HEK293 (cell line): ENCODE measurements at regions not wholly inside any gene's neighbourhood (a gene's known extent, or its start where the extent isn't known, plus 50 kb on each side); places are given as distances from the start of the nearest gene placed in this dataset.
"Not testable (repeated sequence)": the region's sequence is repeated elsewhere in the genome, so short reads cannot be mapped to it uniquely, and the experiment has no call there.

ENCODE experiments used
- CTCF ChIA-PET: fragments of 350-600 bp; formaldehyde crosslinking; extraction: SDS; loops from one replicate; lab custom pipeline; 2021; ENCODE audit warnings: antibody characterized with exemption; lab: Yijun Ruan, JAX
- POLR2A ChIA-PET: fragments of 300-600 bp; formaldehyde crosslinking; extraction: SDS; loops from one replicate; lab custom pipeline; 2020; ENCODE audit warnings: antibody characterized with exemption, inconsistent platforms; lab: Yijun Ruan, JAX
- H3K27ac ChIP-seq: fragments of 200-500 bp; sonication (Bioruptor generic); 2 replicates; pipeline ENCODE4 v1.5.1; 2014; ENCODE audit warnings: low read depth, low read length, control low read depth, inconsistent platforms; ENCODE audit errors: extremely low read depth
- H3K36me3 ChIP-seq, 2 experiments: fragments of 200-500 bp in 1 of 2; sonication (Bioruptor generic) in 1 of 2; 1 replicate in 1 of 2; 2 replicates in 1 of 2; pipeline ENCODE4 v1.5.1; 2014 to 2017; ENCODE audit warnings: inconsistent platforms in 2 of 2, low read length in 2 of 2; ENCODE audit not compliant: control insufficient read depth in 2 of 2, insufficient read depth in 1 of 2
- H3K4me1 ChIP-seq: fragments of 200-500 bp; sonication (Bioruptor generic); 2 replicates; pipeline ENCODE4 v1.5.1; 2014; ENCODE audit warnings: mild to moderate bottlenecking, low read length, inconsistent platforms; ENCODE audit not compliant: control insufficient read depth, insufficient read depth
- H3K4me3 ChIP-seq: 2 replicates; pipeline ENCODE4 v1.5.1; 2011; ENCODE audit warnings: low read depth, mild to moderate bottlenecking, control low read depth, low read length, moderate library complexity
- H3K9me3 ChIP-seq: fragments of 200-500 bp; sonication (Bioruptor generic); 2 replicates; pipeline ENCODE4 v1.5.1; 2014; ENCODE audit warnings: low read depth, low read length, inconsistent platforms; ENCODE audit not compliant: control insufficient read depth, insufficient read depth
- BCL11A ChIP-seq: fragments of 450-650 bp; formaldehyde crosslinking; IDR thresholded peaks from 2 replicates; pipeline ENCODE4 v1.5.1; 2016; ENCODE audit warnings: low read depth, missing biosample characterization, missing genetic modification characterization
- GLI4 ChIP-seq: fragments of 450-650 bp; formaldehyde crosslinking; IDR thresholded peaks from 2 replicates; pipeline ENCODE4 v1.5.1; 2016; ENCODE audit warnings: missing biosample characterization, missing genetic modification characterization
- HOXA7 ChIP-seq: sonication (generic); formaldehyde crosslinking; IDR thresholded peaks from 2 replicates; pipeline ENCODE4 v1.8.1; 2022; ENCODE audit warnings: missing genetic modification reagents, borderline replicate concordance
- KLF8 ChIP-seq: fragments of 450-650 bp; formaldehyde crosslinking; IDR thresholded peaks from 2 replicates; pipeline ENCODE4 v1.5.1; 2016; ENCODE audit warnings: missing biosample characterization, missing genetic modification characterization
- KLF9 ChIP-seq: fragments of 450-650 bp; formaldehyde crosslinking; IDR thresholded peaks from 2 replicates; pipeline ENCODE4 v1.5.1; 2016; ENCODE audit warnings: missing biosample characterization, missing genetic modification characterization, low read depth
- MEIS1 ChIP-seq: sonication (generic); formaldehyde crosslinking; IDR thresholded peaks from 2 replicates; pipeline ENCODE4 v1.8.1; 2022; ENCODE audit warnings: missing genetic modification reagents, mild to moderate bottlenecking, borderline replicate concordance
- OVOL3 ChIP-seq: fragments of 450-650 bp; formaldehyde crosslinking; IDR thresholded peaks from 2 replicates; pipeline ENCODE4 v1.5.1; 2016; ENCODE audit warnings: missing biosample characterization, missing genetic modification characterization
- PRDM1 ChIP-seq: fragments of 450-650 bp; formaldehyde crosslinking; IDR thresholded peaks from 2 replicates; pipeline ENCODE4; 2016; ENCODE audit warnings: missing biosample characterization, missing genetic modification characterization
- YY1 ChIP-seq: fragments of 450-650 bp; formaldehyde crosslinking; IDR thresholded peaks from 2 replicates; pipeline ENCODE4 v1.5.1; 2018; ENCODE audit warnings: missing biosample characterization, missing genetic modification characterization
- ZNF350 ChIP-seq: fragments of 450-650 bp; formaldehyde crosslinking; IDR thresholded peaks from 2 replicates; pipeline ENCODE4 v1.5.0; 2017; ENCODE audit warnings: missing biosample characterization, mild to moderate bottlenecking, missing genetic modification characterization
- ZNF548 ChIP-seq: fragments of 450-650 bp; formaldehyde crosslinking; IDR thresholded peaks from 2 replicates; pipeline ENCODE4 v1.5.1; 2016; ENCODE audit warnings: missing biosample characterization, missing genetic modification characterization
- ZNF549 ChIP-seq: fragments of 450-650 bp; IDR thresholded peaks from 2 replicates; pipeline ENCODE4 v1.5.1; 2018; ENCODE audit warnings: missing biosample characterization, missing genetic modification characterization, mild to moderate bottlenecking, inconsistent platforms, moderate library complexity
- ZNF610 ChIP-seq: fragments of 450-650 bp; formaldehyde crosslinking; IDR thresholded peaks from 2 replicates; pipeline ENCODE4 v1.5.1; 2016; ENCODE audit warnings: missing biosample characterization, missing genetic modification characterization, borderline replicate concordance
- ZNF664 ChIP-seq: fragments of 450-650 bp; formaldehyde crosslinking; IDR thresholded peaks from 2 replicates; pipeline ENCODE4 v1.5.1; 2016; ENCODE audit warnings: missing biosample characterization, missing genetic modification characterization
- ZNF768 ChIP-seq: fragments of 450-650 bp; formaldehyde crosslinking; IDR thresholded peaks from 2 replicates; pipeline ENCODE4 v1.5.1; 2018; ENCODE audit warnings: missing biosample characterization, mild to moderate bottlenecking, missing genetic modification characterization
- ZNF776 ChIP-seq: fragments of 450-650 bp; formaldehyde crosslinking; IDR thresholded peaks from 2 replicates; pipeline ENCODE4 v1.5.0; 2017; ENCODE audit warnings: missing biosample characterization, missing genetic modification characterization, borderline replicate concordance
- TF ChIP-seq, protein P1 (sequence below): fragments of 450-650 bp; IDR thresholded peaks from 2 replicates; pipeline ENCODE4 v1.5.1; 2018; ENCODE audit warnings: missing biosample characterization, mild to moderate bottlenecking, missing genetic modification characterization
- TF ChIP-seq, protein P2 (sequence below): fragments of 450-650 bp; formaldehyde crosslinking; IDR thresholded peaks from 2 replicates; pipeline ENCODE4 v1.5.1; 2016; ENCODE audit warnings: missing biosample characterization, missing genetic modification characterization
- TF ChIP-seq, protein P3 (sequence below): sonication (generic); formaldehyde crosslinking; IDR thresholded peaks from 2 replicates; pipeline ENCODE4 v1.8.1; 2022; ENCODE audit warnings: mild to moderate bottlenecking, moderate library complexity, missing genetic modification reagents

DNA sequence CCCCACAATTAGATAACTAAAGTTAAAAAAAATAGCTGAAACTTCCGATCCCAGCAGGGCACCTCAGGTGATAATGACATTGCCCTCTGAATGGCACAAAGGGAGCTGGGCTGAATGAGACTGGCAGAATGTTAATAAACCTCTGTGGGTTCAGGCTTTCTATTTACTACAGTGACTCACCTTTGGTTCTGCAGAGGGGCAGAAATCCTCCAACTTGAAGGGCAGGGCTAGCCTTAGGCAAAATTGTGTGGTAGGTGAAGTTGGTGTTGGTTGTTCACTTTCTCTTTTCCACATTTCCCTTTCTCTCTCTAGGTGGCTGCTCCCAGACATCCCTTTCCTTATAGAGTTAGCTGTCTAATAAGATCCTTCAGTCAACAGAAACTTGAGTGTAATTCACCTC, 625.2 kb downstream of the EPM2A start:
- POLR2A ChIA-PET = no interaction called here
- TF ChIP-seq BCL11A (tag by site-specific recombination) (no peak), ZNF350 (tag by site-specific recombination) (no peak), ZNF768 (no peak), PRDM1 (tag by site-specific recombination) (0 out of 2 replicates have a peak, but pooled peaks have one; percentile 18)
- H3K9me3 ChIP-seq = no peaks in the 10 kb centered on the region

DNA sequence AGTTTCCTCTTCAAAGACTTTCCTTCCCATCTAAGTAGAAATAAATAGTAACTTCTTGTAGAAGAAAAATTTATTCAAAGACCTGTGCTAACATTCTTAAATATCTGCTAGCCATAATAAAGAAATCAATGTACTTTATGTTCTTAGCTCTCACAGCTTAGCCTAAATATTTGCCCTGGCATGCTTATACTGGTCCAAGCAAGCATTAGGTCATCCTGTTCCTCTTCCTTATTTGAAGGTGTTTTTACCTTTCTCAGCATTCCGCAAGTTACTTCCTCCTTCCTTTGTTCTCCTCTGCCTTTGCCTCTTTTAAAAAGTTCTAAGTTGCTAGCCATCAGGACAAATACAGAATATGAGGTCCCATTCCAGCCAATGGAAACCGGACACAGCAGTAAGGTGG, 623.9 kb downstream of the EPM2A start:
- H3K27ac ChIP-seq, H3K4me3 ChIP-seq, H3K36me3 ChIP-seq, CTCF ChIA-PET, POLR2A ChIA-PET, H3K4me1 ChIP-seq, H3K9me3 ChIP-seq: not testable (repeated sequence)

More for the DNA sequence above, 625.2 kb downstream of the EPM2A start:
- Histone ChIP-seq H3K4me3 (no peak overlapping the region), H3K36me3 (no peaks in the 10 kb centered on the region), H3K4me1 (peaks cover 4% of the 10 kb centered on the region; the same call in 1 of the 2 replicates), H3K27ac (no peak overlapping the region)
- CTCF ChIA-PET = interaction anchor here (0.7 kb wide), 1 partner anchor 59 kb away, joined by 3 read pairs; no protein-coding TSS in a partner anchor

DNA sequence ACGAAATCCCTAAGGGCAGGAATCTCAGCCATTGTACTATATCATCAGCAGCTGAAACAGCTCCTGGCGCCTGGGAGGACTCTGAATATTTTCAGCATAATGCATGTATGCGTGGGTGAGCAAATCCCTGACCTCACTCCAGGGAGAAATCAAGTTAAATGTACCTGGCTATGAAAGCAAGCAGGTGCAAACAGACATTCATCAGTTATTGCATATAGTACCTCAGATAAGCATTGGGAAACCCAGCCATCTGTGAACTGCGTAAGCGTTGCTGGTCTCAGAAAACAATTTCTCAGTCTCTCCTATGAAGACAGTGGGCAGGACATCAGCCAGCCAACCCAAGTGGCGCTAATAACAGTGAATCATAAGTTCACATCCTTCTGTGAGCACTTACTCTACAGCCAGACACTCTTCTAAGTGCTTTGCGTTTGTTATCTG, 622.6 kb downstream of the EPM2A start:
- Histone ChIP-seq H3K9me3 (no peaks in the 10 kb centered on the region), H3K27ac (no peak overlapping the region), H3K36me3 (no peaks in the 10 kb centered on the region), H3K4me3 (no peak overlapping the region), H3K4me1 (peaks cover 4% of the 10 kb centered on the region; the same call in 1 of the 2 replicates)
- POLR2A ChIA-PET = no interaction called here
- TF ChIP-seq ZNF776 (tag by site-specific recombination) (no peak), ZNF664 (tag by site-specific recombination) (0 out of 2 replicates have a peak, but pooled peaks have one; percentile 17), KLF9 (no peak)
- CTCF ChIA-PET = no interaction called here

DNA sequence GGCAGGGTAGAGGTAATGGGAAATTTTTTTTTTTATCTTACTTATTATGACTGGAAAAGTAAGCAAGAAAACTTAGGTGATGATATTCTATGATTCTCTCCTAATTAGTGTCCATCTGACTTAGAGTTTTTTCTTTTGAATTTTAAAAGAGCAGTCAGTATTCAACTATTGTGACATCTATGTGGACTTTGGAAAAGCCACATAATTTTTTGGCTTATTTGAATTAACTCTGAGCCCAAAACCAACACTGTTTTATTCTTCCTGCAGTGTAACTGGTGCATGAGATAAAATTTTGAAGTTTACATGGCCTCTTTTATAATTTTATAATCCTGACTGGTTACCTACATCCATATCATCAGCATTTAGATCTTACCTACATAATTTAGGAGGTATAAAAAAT, 619.7 kb downstream of the EPM2A start:
- H3K27ac ChIP-seq = no peak overlapping the region
- peaks cover 4% of the 10 kb centered on the region; the same call in 1 of the 2 replicates for H3K4me1 ChIP-seq
- no peak overlapping the region for H3K4me3 ChIP-seq
- ChIA-PET POLR2A (no interaction called here), CTCF (interaction anchor here (1.1 kb wide), 1 partner anchor 518 kb away, joined by 4 read pairs; no protein-coding TSS in a partner anchor)
- H3K9me3 ChIP-seq = no peaks in the 10 kb centered on the region
- TF ChIP-seq YY1 (no peak), KLF8 (tag by site-specific recombination) (no peak)
- H3K36me3 ChIP-seq = no peaks in the 10 kb centered on the region

DNA sequence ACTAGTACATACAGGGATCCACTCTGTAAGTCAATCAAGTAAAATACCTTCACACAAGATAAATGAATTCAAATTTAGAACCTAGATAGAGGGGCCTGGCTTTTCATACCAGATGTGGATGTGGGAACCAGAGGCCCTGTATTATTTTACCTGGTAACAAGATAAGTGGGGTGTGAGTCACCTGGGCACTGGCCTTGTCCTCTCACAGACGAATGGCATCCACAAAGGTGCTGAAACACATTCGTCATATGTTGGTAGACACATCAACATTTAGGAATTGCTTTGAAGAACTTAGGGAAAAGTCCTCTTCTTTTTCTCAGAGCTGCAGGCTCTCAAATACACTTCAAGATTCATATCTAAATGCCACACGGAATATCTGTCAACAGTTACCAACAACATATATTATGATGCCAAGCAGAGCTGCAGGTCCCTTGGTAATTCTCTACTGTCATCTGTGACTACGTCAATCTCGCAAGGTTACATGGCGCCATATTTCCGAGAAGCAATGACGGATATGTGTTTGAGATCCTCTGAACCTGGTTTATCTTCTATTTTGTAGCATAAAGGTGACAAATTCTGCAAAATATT, 618.6 kb downstream of the EPM2A start:
- no peak overlapping the region for H3K4me3 ChIP-seq
- ChIA-PET POLR2A (no interaction called here), CTCF (no interaction called here)
- no peaks in the 10 kb centered on the region for H3K9me3 ChIP-seq
- no peaks in the 10 kb centered on the region for H3K36me3 ChIP-seq
- no peak overlapping the region for H3K27ac ChIP-seq
- TF ChIP-seq OVOL3 = no peak
- TF ChIP-seq ZNF548 (tag by site-specific recombination) = no peak
- TF ChIP-seq, protein P1, sequence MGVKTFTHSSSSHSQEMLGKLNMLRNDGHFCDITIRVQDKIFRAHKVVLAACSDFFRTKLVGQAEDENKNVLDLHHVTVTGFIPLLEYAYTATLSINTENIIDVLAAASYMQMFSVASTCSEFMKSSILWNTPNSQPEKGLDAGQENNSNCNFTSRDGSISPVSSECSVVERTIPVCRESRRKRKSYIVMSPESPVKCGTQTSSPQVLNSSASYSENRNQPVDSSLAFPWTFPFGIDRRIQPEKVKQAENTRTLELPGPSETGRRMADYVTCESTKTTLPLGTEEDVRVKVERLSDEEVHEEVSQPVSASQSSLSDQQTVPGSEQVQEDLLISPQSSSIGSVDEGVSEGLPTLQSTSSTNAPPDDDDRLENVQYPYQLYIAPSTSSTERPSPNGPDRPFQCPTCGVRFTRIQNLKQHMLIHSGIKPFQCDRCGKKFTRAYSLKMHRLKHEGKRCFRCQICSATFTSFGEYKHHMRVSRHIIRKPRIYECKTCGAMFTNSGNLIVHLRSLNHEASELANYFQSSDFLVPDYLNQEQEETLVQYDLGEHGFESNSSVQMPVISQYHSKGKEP (tag by site-specific recombination) = no peak
- TF ChIP-seq, protein P2, sequence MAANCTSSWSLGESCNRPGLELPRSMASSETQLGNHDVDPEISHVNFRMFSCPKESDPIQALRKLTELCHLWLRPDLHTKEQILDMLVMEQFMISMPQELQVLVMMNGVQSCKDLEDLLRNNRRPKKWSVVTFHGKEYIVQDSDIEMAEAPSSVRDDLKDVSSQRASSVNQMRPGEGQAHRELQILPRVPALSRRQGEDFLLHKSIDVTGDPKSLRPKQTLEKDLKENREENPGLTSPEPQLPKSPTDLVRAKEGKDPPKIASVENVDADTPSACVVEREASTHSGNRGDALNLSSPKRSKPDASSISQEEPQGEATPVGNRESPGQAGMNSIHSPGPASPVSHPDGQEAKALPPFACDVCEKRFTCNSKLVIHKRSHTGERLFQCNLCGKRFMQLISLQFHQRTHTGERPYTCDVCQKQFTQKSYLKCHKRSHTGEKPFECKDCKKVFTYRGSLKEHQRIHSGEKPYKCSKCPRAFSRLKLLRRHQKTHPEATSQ (tag by site-specific recombination) = no peak
- no peak for TF ChIP-seq ZNF549 (tag by site-specific recombination)
- no peak for TF ChIP-seq ZNF610 (tag by site-specific recombination)
- TF ChIP-seq HOXA7 = no peak
- no peak for TF ChIP-seq MEIS1 (CRISPR knock-in tag)
- TF ChIP-seq, protein P3, sequence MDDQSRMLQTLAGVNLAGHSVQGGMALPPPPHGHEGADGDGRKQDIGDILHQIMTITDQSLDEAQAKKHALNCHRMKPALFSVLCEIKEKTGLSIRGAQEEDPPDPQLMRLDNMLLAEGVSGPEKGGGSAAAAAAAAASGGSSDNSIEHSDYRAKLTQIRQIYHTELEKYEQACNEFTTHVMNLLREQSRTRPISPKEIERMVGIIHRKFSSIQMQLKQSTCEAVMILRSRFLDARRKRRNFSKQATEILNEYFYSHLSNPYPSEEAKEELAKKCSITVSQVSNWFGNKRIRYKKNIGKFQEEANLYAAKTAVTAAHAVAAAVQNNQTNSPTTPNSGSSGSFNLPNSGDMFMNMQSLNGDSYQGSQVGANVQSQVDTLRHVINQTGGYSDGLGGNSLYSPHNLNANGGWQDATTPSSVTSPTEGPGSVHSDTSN = no peak
- TF ChIP-seq GLI4 (tag by site-specific recombination) = no peak
- TF ChIP-seq, all 188 proteins: peak for 0
- H3K4me1 ChIP-seq = peaks cover 4% of the 10 kb centered on the region; the same call in 1 of the 2 replicates
